Esophagus muscularis mucosa (tissue), 4 donors: ENCODE measurements at regions not wholly inside any gene's neighbourhood (a gene's known extent, or its start where the extent isn't known, plus 50 kb on each side); places are given as distances from the start of the nearest gene placed in this dataset.
"Not testable (repeated sequence)": the region's sequence is repeated elsewhere in the genome, so short reads cannot be mapped to it uniquely, and the experiment has no call there.

Experiments used
- DNase-seq: peaks from one replicate; pipeline ENCODE4 v3.0.0-alpha.2; 2017; ENCODE audit errors: extremely low spot score
- H3K27ac ChIP-seq, 4 donors: fragments of 200-600 bp; sonication (generic); replicated peaks in 1 of 4; 1 replicate in 3 of 4; 2 replicates in 1 of 4; pipeline ENCODE4 v1.5.1; 2016 to 2019; ENCODE audit warnings: mild to moderate bottlenecking in 1 of 4
- H3K27me3 ChIP-seq, 4 donors: fragments of 200-600 bp; sonication (generic); one replicate each; pipeline versions ENCODE4 v1.5.1 to v1.6.0; 2016 to 2019
- H3K36me3 ChIP-seq, 4 donors: fragments of 200-600 bp; sonication (generic); one replicate each; pipeline ENCODE4 v1.5.1; 2016 to 2019
- H3K4me1 ChIP-seq, 4 donors: fragments of 200-600 bp; sonication (generic); one replicate each; pipeline ENCODE4 v1.5.1; 2016 to 2019
- H3K4me3 ChIP-seq, 4 donors: fragments of 200-600 bp; sonication (generic); 1 replicate in 2 of 4; 2 replicates in 2 of 4; pipeline ENCODE4 v1.5.1; 2016 to 2019; ENCODE audit warnings: mild to moderate bottlenecking in 4 of 4, moderate library complexity in 1 of 4
- H3K9me3 ChIP-seq, 4 donors: fragments of 200-600 bp; sonication (generic); 1 replicate in 3 of 4; 2 replicates in 1 of 4; pipeline ENCODE4 v1.5.1; 2016 to 2019
- EP300 ChIP-seq: sonication (generic); formaldehyde crosslinking; IDR thresholded peaks from one replicate; pipeline ENCODE4 v1.6.1; 2017; ENCODE audit warnings: antibody characterized with exemption
- POLR2A ChIP-seq: fragments of 450-650 bp; IDR thresholded peaks from one replicate; pipeline ENCODE4 v1.6.1; 2017; ENCODE audit warnings: antibody characterized with exemption, moderate library complexity, mild to moderate bottlenecking, low read depth
- POLR2AphosphoS5 ChIP-seq, 2 donors: sonication (generic); formaldehyde crosslinking; IDR thresholded peaks; one replicate each; pipeline ENCODE4 v1.6.1; 2017; ENCODE audit warnings: antibody characterized with exemption in 2 of 2
- WGBS: methylation state at CpG from one replicate; pipeline ENCODE4 v1.1.5; 2018; 5-methylcytosine and 5-hydroxymethylcytosine counted together
- intact Hi-C: fragments of 100-400 bp; cut with DNase I; formaldehyde crosslinking; loops from one replicate; pipeline ENCODE4 v1.15.1; 2023
- TF ChIP-seq, protein P1 (sequence below), 3 experiments: fragments of 200-600 bp in 2 of 3; fragments of 450-650 bp in 1 of 3; sonication (generic) in 2 of 3; IDR thresholded peaks; one replicate each; pipeline ENCODE4 v1.5.1; 2017 to 2019; ENCODE audit warnings: antibody characterized with exemption in 3 of 3, mild to moderate bottlenecking in 2 of 3, moderate library complexity in 1 of 3

- DNase-seq: no peak
- Histone ChIP-seq H3K9me3 (no peaks in the 10 kb centered on the region), H3K27ac (no peak overlapping the region), H3K4me1 (no peaks in the 10 kb centered on the region), H3K27me3 (no peaks in the 10 kb centered on the region), H3K4me3 (no peak overlapping the region), H3K36me3 (no peaks in the 10 kb centered on the region)
- TF ChIP-seq POLR2A (no peak), EP300 (no peak), POLR2AphosphoS5 (IDR thresholded peaks at IDR 0.05) (no peak)
- TF ChIP-seq, protein P1, sequence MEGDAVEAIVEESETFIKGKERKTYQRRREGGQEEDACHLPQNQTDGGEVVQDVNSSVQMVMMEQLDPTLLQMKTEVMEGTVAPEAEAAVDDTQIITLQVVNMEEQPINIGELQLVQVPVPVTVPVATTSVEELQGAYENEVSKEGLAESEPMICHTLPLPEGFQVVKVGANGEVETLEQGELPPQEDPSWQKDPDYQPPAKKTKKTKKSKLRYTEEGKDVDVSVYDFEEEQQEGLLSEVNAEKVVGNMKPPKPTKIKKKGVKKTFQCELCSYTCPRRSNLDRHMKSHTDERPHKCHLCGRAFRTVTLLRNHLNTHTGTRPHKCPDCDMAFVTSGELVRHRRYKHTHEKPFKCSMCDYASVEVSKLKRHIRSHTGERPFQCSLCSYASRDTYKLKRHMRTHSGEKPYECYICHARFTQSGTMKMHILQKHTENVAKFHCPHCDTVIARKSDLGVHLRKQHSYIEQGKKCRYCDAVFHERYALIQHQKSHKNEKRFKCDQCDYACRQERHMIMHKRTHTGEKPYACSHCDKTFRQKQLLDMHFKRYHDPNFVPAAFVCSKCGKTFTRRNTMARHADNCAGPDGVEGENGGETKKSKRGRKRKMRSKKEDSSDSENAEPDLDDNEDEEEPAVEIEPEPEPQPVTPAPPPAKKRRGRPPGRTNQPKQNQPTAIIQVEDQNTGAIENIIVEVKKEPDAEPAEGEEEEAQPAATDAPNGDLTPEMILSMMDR (IDR thresholded peaks at IDR 0.05): no peak
- intact Hi-C loops: no loop called here
Measured at GRCh38 chr6:67768972-67769371, 866.1 kb upstream of the ADGRB3 start.

DNA sequence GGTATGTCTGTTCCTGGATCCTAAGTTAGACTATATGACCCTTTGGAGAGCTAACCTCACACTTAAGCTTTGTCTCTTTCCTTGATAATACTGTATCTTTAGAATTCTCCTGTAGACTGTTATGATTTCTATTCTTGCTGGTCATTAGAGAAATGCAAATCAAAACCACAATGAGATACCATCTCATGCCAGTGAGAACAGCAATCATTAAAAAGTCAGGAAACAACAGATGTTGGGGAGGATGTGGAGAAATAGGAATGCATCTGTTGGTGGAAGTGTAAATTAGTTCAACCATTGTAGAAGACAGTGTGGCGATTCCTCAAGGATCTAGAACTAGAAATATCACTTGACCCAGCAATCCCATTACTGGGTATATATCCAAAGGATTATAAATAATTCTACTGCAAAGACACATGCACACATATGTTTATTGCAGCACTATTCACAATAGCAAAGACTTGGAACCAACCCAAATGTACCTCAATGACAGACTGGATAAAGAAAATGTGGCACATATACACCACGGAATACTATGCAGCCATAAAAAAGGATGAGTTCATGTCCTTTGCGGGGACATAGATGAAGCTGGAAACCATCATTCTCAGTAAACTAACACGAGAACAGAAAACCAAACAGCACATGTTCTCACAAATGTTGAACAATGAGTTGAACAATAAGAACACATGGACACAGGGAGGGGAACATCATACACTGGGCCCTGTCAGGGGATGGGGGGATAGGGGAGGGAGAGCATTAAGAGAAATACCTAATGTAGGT is 867.8 kb upstream of the ADGRB3 start:
- WGBS: 86% methylated on average over 4 of the region's 4 CpGs

DNA sequence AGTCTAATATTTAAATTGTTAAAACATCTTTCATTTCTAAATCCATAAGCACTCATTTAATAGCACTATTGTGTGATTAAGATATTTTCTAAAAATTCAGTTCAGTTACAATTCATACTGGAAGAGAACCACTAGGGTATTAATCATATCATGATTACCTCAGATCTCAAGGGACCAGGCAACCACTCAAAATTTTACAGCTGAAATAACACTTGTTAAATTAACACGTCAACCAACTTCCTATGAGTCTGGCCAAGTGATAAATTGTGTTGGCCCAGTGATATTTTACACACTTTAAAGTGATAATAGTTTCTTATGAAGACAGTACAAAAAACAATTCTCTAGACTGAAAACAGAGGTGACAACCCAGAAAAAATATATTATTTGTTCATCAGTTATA is 869.0 kb upstream of the ADGRB3 start:
- Histone ChIP-seq H3K27me3 (no peaks in the 10 kb centered on the region), H3K36me3 (no peaks in the 10 kb centered on the region), H3K27ac (no peak overlapping the region), H3K4me1 (no peaks in the 10 kb centered on the region), H3K4me3 (no peak overlapping the region), H3K9me3 (no peaks in the 10 kb centered on the region)
- intact Hi-C loops: no loop called here
- no peak for TF ChIP-seq EP300
- TF ChIP-seq, protein P1 (IDR thresholded peaks at IDR 0.05): no peak
- no peak for TF ChIP-seq POLR2AphosphoS5 (IDR thresholded peaks at IDR 0.05)
- no peak for TF ChIP-seq POLR2A
- 11% methylated on average over 1 of the region's 1 CpG for WGBS
- no peak for DNase-seq

More for the DNA sequence above, 867.8 kb upstream of the ADGRB3 start:
- H3K36me3 ChIP-seq, intact Hi-C loops, H3K9me3 ChIP-seq, H3K4me3 ChIP-seq, DNase-seq, H3K27me3 ChIP-seq, H3K27ac ChIP-seq, H3K4me1 ChIP-seq: not testable (repeated sequence)

GRCh38 chr6:67759001-67759400 is 876.1 kb upstream of the ADGRB3 start:
- WGBS: 76% methylated on average over 1 of the region's 1 CpG
- intact Hi-C loops: no loop called here
- H3K9me3 ChIP-seq: peaks cover 0 to 11% (median 1%) of the 10 kb centered on the region in 4 donors
- no peak overlapping the region for H3K27ac ChIP-seq
- DNase-seq: no peak
- TF ChIP-seq POLR2AphosphoS5 (IDR thresholded peaks at IDR 0.05) (no peak), POLR2A (no peak)
- TF ChIP-seq, protein P1 (IDR thresholded peaks at IDR 0.05): no peak
- no peaks in the 10 kb centered on the region for H3K27me3 ChIP-seq
- no peak overlapping the region for H3K4me3 ChIP-seq
- no peaks in the 10 kb centered on the region for H3K4me1 ChIP-seq
- H3K36me3 ChIP-seq: no peaks in the 10 kb centered on the region

- Histone ChIP-seq H3K27me3 (no peaks in the 10 kb centered on the region), H3K36me3 (no peaks in the 10 kb centered on the region), H3K27ac (no peak overlapping the region), H3K4me1 (no peaks in the 10 kb centered on the region), H3K4me3 (no peak overlapping the region), H3K9me3 (peaks cover 0 to 11% (median 1%) of the 10 kb centered on the region in 4 donors)
- TF ChIP-seq POLR2A (no peak), POLR2AphosphoS5 (IDR thresholded peaks at IDR 0.05) (no peak), EP300 (no peak)
- TF ChIP-seq, protein P1 (IDR thresholded peaks at IDR 0.05): no peak
- 80% methylated on average over 2 of the region's 3 CpGs for WGBS
- intact Hi-C loops: no loop called here
- no peak for DNase-seq
Measured at GRCh38 chr6:67757465-67758033, 877.5 kb upstream of the ADGRB3 start.
